ENCODE measurements at regions not wholly inside any gene's neighbourhood (a gene's known extent, or its start where the extent isn't known, plus 50 kb on each side); places are given as distances from the start of the nearest gene placed in this dataset.
"Not testable (repeated sequence)": the region's sequence is repeated elsewhere in the genome, so short reads cannot be mapped to it uniquely, and the experiment has no call there.

DNA sequence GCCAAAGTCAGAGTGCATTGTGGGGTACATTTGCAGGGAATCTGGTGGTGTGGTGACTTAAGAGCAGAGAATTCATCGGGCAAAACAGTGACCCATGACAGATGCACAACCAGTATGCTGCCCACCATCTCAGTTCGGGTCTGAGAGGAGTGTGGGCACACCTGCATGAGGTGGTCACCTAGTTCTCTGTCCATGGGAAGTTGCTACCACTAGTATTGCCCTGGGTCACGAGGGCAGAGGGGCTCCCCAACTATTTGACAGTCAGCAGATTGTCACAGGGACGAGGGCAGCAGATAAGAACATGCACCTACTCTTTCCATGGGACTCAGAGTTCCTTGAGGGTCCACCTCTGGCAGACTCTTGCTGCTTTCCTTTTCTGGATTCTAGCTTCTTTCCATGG is 305.2 kb upstream of the MAOA start:
- Histone ChIP-seq H3K9ac (ENCODE audit: low read length) (no peak overlapping the region), H3K9me3 (ENCODE audit: control insufficient read depth, low read length) (no peaks in the 10 kb centered on the region), H3K36me3 (ENCODE audit: control insufficient read depth, insufficient read depth, low read length) (no peaks in the 10 kb centered on the region), H3K4me3 (ENCODE audit: low read length) (no peak overlapping the region), H3K27me3 (ENCODE audit: control insufficient read depth, insufficient read depth, low read length) (no peaks in the 10 kb centered on the region), H3K4me1 (ENCODE audit: control insufficient read depth, insufficient read depth, low read length) (no peaks in the 10 kb centered on the region)

DNA sequence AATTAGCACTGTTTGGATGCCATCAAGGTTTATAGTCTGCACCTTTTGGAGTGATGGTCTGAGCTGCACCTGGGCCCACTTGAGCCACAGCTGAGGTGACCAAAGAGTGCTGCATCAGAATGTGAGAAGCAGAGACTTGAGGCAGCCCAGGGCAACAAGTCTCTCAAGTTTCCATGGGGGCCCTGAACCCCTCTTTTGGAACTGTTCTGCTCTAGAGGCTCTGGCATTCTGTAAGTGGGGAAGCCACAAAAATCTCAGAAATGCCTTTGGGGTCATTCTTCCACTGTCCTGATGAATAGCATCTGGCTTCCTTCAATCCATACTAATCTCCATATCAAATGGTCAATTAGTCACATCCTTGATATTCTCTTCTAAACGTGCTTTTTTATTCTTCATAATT is 298.4 kb upstream of the MAOA start:
- H3K36me3 ChIP-seq (ENCODE audit: control insufficient read depth, insufficient read depth, low read length), result no peaks in the 10 kb centered on the region
- no peak overlapping the region for H3K4me3 ChIP-seq (ENCODE audit: low read length)
- no peaks in the 10 kb centered on the region for H3K4me1 ChIP-seq (ENCODE audit: control insufficient read depth, insufficient read depth, low read length)
- no peaks in the 10 kb centered on the region for H3K9me3 ChIP-seq (ENCODE audit: control insufficient read depth, low read length)
- no peak overlapping the region for H3K9ac ChIP-seq (ENCODE audit: low read length)
- no peaks in the 10 kb centered on the region for H3K27me3 ChIP-seq (ENCODE audit: control insufficient read depth, insufficient read depth, low read length)

- Histone ChIP-seq H3K4me3 (ENCODE audit: low read length) (no peak overlapping the region), H3K9me3 (ENCODE audit: control insufficient read depth, low read length) (no peaks in the 10 kb centered on the region), H3K9ac (ENCODE audit: low read length) (no peak overlapping the region), H3K27me3 (ENCODE audit: control insufficient read depth, insufficient read depth, low read length) (no peaks in the 10 kb centered on the region), H3K36me3 (ENCODE audit: control insufficient read depth, insufficient read depth, low read length) (no peaks in the 10 kb centered on the region), H3K4me1 (ENCODE audit: control insufficient read depth, insufficient read depth, low read length) (no peaks in the 10 kb centered on the region)
Measured at GRCh38 chrX:43373032-43373431, 283.1 kb upstream of the MAOA start.

GRCh38 chrX:43375136-43375535 is 281.0 kb upstream of the MAOA start:
- no peak overlapping the region for H3K9ac ChIP-seq (ENCODE audit: low read length)

GRCh38 chrX:43380704-43381103 is 275.4 kb upstream of the MAOA start:
- H3K4me1 ChIP-seq (ENCODE audit: control insufficient read depth, insufficient read depth, low read length), result no peaks in the 10 kb centered on the region
- no peaks in the 10 kb centered on the region for H3K9me3 ChIP-seq (ENCODE audit: control insufficient read depth, low read length)
- no peak overlapping the region for H3K4me3 ChIP-seq (ENCODE audit: low read length)
- H3K27me3 ChIP-seq (ENCODE audit: control insufficient read depth, insufficient read depth, low read length), result no peaks in the 10 kb centered on the region
- no peak overlapping the region for H3K9ac ChIP-seq (ENCODE audit: low read length)
- no peaks in the 10 kb centered on the region for H3K36me3 ChIP-seq (ENCODE audit: control insufficient read depth, insufficient read depth, low read length)

More at GRCh38 chrX:43375136-43375535, 281.0 kb upstream of the MAOA start:
- H3K36me3 ChIP-seq (ENCODE audit: control insufficient read depth, insufficient read depth, low read length), result no peaks in the 10 kb centered on the region
- H3K9me3 ChIP-seq (ENCODE audit: control insufficient read depth, low read length), result no peaks in the 10 kb centered on the region
- no peaks in the 10 kb centered on the region for H3K4me1 ChIP-seq (ENCODE audit: control insufficient read depth, insufficient read depth, low read length)
- H3K27me3 ChIP-seq (ENCODE audit: control insufficient read depth, insufficient read depth, low read length), result no peaks in the 10 kb centered on the region
- no peak overlapping the region for H3K4me3 ChIP-seq (ENCODE audit: low read length)

DNA sequence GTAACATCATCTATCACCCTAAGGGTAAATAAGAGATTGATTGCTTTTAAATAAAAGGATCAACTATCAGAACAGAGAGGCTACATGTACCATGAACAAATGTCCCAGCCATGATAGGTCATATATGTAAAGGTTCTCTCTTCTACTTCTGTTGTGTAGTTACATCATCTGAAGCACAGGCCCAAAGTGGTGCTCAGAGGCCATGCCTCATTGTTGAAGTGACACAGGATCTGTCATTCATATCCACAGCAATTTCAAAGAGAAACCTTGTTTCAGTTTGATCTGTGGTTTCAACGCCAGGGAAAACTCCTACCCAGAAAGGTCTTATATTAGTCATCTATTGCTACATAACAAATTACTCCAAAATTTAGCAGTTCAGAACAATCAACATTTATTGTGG is 269.2 kb upstream of the MAOA start:
- Histone ChIP-seq H3K36me3 (ENCODE audit: control insufficient read depth, insufficient read depth, low read length) (no peaks in the 10 kb centered on the region), H3K27me3 (ENCODE audit: control insufficient read depth, insufficient read depth, low read length) (no peaks in the 10 kb centered on the region), H3K9me3 (ENCODE audit: control insufficient read depth, low read length) (no peaks in the 10 kb centered on the region), H3K9ac (ENCODE audit: low read length) (no peak overlapping the region), H3K4me1 (ENCODE audit: control insufficient read depth, insufficient read depth, low read length) (no peaks in the 10 kb centered on the region), H3K4me3 (ENCODE audit: low read length) (no peak overlapping the region)

GRCh38 chrX:43405191-43405590 is 250.9 kb upstream of the MAOA start:
- Histone ChIP-seq H3K9ac (ENCODE audit: low read length) (no peak overlapping the region), H3K27me3 (ENCODE audit: control insufficient read depth, insufficient read depth, low read length) (no peaks in the 10 kb centered on the region), H3K9me3 (ENCODE audit: control insufficient read depth, low read length) (no peaks in the 10 kb centered on the region), H3K4me3 (ENCODE audit: low read length) (no peak overlapping the region), H3K36me3 (ENCODE audit: control insufficient read depth, insufficient read depth, low read length) (no peaks in the 10 kb centered on the region), H3K4me1 (ENCODE audit: control insufficient read depth, insufficient read depth, low read length) (no peaks in the 10 kb centered on the region)

- Histone ChIP-seq H3K9ac (ENCODE audit: low read length) (no peak overlapping the region), H3K4me1 (ENCODE audit: control insufficient read depth, insufficient read depth, low read length) (no peaks in the 10 kb centered on the region), H3K4me3 (ENCODE audit: low read length) (no peak overlapping the region), H3K9me3 (ENCODE audit: control insufficient read depth, low read length) (no peaks in the 10 kb centered on the region), H3K27me3 (ENCODE audit: control insufficient read depth, insufficient read depth, low read length) (no peaks in the 10 kb centered on the region), H3K36me3 (ENCODE audit: control insufficient read depth, insufficient read depth, low read length) (no peaks in the 10 kb centered on the region)
Measured at GRCh38 chrX:43423876-43424275, 232.2 kb upstream of the MAOA start.

GRCh38 chrX:43436517-43436916 is 219.6 kb upstream of the MAOA start:
- no peak overlapping the region for H3K9ac ChIP-seq (ENCODE audit: low read length)
- no peaks in the 10 kb centered on the region for H3K36me3 ChIP-seq (ENCODE audit: control insufficient read depth, insufficient read depth, low read length)
- no peaks in the 10 kb centered on the region for H3K27me3 ChIP-seq (ENCODE audit: control insufficient read depth, insufficient read depth, low read length)
- no peaks in the 10 kb centered on the region for H3K9me3 ChIP-seq (ENCODE audit: control insufficient read depth, low read length)
- H3K4me1 ChIP-seq (ENCODE audit: control insufficient read depth, insufficient read depth, low read length), result no peaks in the 10 kb centered on the region
- no peak overlapping the region for H3K4me3 ChIP-seq (ENCODE audit: low read length)

- H3K27me3 ChIP-seq (ENCODE audit: control insufficient read depth, insufficient read depth, low read length), result no peaks in the 10 kb centered on the region
- H3K4me3 ChIP-seq (ENCODE audit: low read length), result no peak overlapping the region
- no peak overlapping the region for H3K9ac ChIP-seq (ENCODE audit: low read length)
- H3K36me3 ChIP-seq (ENCODE audit: control insufficient read depth, insufficient read depth, low read length), result no peaks in the 10 kb centered on the region
- no peaks in the 10 kb centered on the region for H3K9me3 ChIP-seq (ENCODE audit: control insufficient read depth, low read length)
- no peaks in the 10 kb centered on the region for H3K4me1 ChIP-seq (ENCODE audit: control insufficient read depth, insufficient read depth, low read length)
Measured at GRCh38 chrX:43446752-43447151, 209.3 kb upstream of the MAOA start.

- Histone ChIP-seq H3K9me3 (ENCODE audit: control insufficient read depth, low read length) (no peaks in the 10 kb centered on the region), H3K4me1 (ENCODE audit: control insufficient read depth, insufficient read depth, low read length) (no peaks in the 10 kb centered on the region), H3K4me3 (ENCODE audit: low read length) (no peak overlapping the region), H3K36me3 (ENCODE audit: control insufficient read depth, insufficient read depth, low read length) (no peaks in the 10 kb centered on the region), H3K27me3 (ENCODE audit: control insufficient read depth, insufficient read depth, low read length) (no peaks in the 10 kb centered on the region), H3K9ac (ENCODE audit: low read length) (no peak overlapping the region)
Measured at GRCh38 chrX:43448688-43449087, 207.4 kb upstream of the MAOA start.

GRCh38 chrX:43450355-43450754 is 205.7 kb upstream of the MAOA start:
- Histone ChIP-seq H3K9me3 (ENCODE audit: control insufficient read depth, low read length) (no peaks in the 10 kb centered on the region), H3K36me3 (ENCODE audit: control insufficient read depth, insufficient read depth, low read length) (no peaks in the 10 kb centered on the region), H3K4me3 (ENCODE audit: low read length) (no peak overlapping the region), H3K9ac (ENCODE audit: low read length) (no peak overlapping the region), H3K4me1 (ENCODE audit: control insufficient read depth, insufficient read depth, low read length) (no peaks in the 10 kb centered on the region), H3K27me3 (ENCODE audit: control insufficient read depth, insufficient read depth, low read length) (no peaks in the 10 kb centered on the region)

GRCh38 chrX:43451976-43452686 is 204.0 kb upstream of the MAOA start:
- H3K4me3 ChIP-seq (ENCODE audit: low read length); H3K4me1 ChIP-seq (ENCODE audit: control insufficient read depth, insufficient read depth, low read length); H3K36me3 ChIP-seq (ENCODE audit: control insufficient read depth, insufficient read depth, low read length); H3K9ac ChIP-seq (ENCODE audit: low read length); H3K9me3 ChIP-seq (ENCODE audit: control insufficient read depth, low read length); H3K27me3 ChIP-seq (ENCODE audit: control insufficient read depth, insufficient read depth, low read length): not testable (repeated sequence)
